Dermis blood vessel endothelial cell (primary cell): ENCODE measurements at regions not wholly inside any gene's neighbourhood (a gene's known extent, or its start where the extent isn't known, plus 50 kb on each side); places are given as distances from the start of the nearest gene placed in this dataset.
"Not testable (repeated sequence)": the region's sequence is repeated elsewhere in the genome, so short reads cannot be mapped to it uniquely, and the experiment has no call there.

Source experiments
- DNase-seq: peaks from one replicate; pipeline ENCODE4 v3.0.0; 2010

DNA sequence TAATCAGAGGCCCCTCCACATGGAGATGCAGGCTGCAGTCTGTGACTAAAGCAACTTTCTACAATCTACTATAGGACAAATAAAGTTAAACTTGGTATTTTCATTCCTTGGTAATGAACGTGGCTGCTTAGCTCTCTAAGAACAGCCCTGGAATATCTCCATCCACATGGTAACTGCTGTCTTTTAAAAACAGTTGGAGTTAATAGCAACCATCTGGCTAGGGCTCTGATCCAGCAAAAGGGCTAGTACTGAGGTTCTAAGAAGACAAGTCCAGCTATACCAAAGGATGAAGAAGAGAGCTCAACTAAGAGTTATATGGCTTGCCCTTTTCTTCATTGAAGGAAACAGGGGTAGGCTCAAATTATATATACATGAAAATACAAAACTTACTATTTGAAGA is 920.1 kb downstream of the FLRT2 start:
- DNase-seq: no peak

DNA sequence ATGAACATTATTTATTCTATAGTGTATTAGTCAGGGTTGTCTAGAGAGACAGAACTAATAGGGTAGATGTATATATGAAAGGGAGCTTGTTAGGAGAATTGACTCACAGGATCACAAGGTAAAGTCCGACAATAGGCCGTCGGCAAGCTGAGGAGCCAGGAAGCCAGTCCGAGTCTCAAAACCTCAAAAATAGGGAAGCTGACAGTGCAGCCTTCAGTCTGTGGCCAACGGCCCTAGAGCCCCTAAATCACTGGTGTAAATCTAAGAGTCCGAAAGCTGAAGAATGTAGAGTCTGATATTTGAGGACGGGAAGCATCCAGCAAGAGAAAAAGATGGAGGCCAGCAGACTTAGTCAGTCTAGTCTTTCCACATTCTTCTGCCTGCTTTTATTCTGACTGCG is 912.2 kb downstream of the FLRT2 start:
- no peak for DNase-seq

DNA sequence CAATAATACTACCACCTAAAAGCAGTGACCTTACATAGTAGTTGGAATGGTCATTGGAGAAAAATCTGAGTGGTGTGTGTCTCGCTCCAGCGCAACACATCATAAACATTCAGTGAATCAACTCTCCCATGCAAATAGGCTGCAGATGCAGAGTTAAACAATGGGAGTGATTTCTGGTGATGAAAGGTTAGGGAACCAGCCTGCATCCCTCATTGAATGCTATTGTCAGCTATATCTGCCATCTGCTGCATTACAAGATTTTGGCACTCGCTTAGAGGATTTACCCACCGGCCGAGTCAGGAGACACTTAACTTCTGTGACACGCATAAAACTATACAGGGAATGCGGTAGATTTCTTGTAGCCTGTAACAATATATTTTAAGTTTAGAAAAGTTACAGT is 900.9 kb downstream of the FLRT2 start:
- DNase-seq: no peak

DNA sequence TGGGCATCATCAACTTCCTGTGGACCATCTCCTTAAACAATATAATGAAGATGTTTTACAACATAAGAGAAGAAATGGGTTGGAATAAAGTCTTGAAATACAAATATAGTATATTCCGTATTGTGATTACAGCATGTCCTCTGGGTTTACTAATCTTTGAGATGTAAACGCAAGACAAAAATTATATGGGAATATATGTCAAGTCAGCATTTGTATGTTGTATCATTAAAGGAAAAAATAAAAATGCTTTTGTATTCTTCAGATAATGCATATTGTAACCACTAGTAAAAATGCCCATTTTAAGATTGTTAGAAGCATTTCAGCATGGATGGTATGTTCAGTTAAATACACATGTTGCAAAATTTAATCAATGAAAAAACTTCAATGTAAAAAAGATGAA is 893.3 kb downstream of the FLRT2 start:
- DNase-seq: no peak

GRCh38 chr14:86420131-86420530 is 890.2 kb downstream of the FLRT2 start:
- no peak for DNase-seq

- no peak for DNase-seq
Measured at GRCh38 chr14:86414146-86414545, 884.2 kb downstream of the FLRT2 start.

DNA sequence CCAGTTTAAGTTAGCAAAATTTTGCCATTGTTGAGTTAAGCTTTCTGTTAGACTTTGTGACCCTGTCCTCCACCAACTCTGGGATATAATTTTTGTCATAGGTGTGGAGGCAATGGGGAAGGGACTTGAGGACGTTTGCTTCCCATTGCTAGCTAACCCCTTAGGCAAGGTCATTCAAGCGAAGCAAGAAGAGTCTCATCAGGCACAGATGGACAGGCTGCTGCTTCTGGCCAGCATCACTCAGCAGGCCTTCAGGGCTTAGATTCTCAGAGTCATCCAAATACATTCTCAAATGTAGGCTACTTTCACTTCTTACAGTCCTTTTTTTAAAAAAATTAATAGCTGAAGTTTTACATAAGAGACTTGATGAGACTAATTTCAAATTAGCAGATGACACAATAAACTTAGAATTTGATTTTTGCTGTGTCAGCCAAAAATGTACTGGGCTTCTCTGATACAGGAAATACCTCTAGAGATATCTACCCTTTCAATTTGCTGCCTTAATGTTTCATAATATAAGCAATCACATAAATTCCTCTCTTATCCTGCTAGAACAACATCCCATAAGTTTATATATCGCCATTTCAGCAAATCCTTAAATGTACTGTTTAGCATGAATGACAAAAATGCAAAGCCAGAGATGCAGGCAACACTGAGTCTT is 875.2 kb downstream of the FLRT2 start:
- DNase-seq: no peak

GRCh38 chr14:86404425-86404824 is 874.5 kb downstream of the FLRT2 start:
- no peak for DNase-seq

GRCh38 chr14:86402545-86402944 is 872.6 kb downstream of the FLRT2 start:
- DNase-seq: no peak

DNA sequence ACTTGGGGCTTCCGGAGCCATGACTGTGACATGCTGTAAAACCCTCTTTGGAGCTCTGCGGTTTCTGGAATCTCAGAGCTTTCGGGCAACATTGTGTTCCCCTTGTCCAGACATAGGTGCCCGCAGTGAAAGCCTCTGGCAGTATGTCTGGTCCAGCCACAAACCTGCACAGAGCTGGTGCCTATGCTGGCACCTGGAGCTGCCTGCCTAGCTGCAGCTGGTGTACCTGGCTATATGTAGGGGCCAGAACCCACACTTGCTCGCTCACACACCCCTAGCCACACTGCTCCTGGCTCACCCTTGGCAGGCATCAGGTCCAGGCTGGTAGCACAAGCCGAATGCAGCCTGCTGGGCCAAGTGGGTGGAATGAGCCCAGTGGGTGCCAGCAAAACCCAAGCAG is 861.1 kb downstream of the FLRT2 start:
- DNase-seq: no peak

DNA sequence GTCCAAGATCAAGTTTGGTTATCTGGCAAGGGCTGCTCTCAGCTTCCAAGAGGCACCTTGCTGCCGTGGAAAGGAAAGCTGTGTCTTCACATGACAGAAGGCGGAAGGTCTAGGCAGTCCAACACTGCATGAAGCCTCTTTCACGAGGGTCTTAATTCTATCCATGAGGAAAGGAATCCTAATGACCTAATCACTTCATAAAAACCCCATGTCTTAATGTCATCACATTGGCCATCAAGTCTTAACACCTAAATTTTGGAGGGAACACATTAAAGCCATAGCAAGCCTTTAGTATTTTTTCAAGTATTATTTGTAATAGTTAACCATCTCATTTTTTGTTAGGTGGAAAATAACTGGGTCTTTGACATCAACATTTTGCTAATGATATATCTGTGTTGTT is 858.3 kb downstream of the FLRT2 start:
- DNase-seq: no peak

- DNase-seq: no peak
Measured at GRCh38 chr14:86373886-86374285, 843.9 kb downstream of the FLRT2 start.

DNA sequence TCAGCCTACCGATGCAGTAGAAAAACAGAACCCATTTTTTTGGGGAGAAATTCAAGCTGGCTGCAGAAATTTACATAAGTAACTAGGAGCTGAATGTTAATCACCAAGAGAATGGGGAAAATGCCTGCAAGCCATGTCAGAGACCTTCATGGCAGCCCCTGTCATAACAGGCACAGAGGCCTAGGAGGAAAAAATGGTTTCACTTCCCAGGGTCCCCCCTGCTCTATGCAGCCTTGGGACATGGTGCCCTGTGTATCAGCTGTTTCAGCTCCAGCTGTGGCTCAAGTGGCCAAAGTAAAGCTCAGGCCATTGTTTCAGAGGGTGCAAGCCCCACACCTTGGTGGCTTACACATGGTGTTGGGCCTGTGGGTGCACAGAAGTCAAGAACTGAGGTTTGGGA is 842.5 kb downstream of the FLRT2 start:
- DNase-seq: no peak

DNA sequence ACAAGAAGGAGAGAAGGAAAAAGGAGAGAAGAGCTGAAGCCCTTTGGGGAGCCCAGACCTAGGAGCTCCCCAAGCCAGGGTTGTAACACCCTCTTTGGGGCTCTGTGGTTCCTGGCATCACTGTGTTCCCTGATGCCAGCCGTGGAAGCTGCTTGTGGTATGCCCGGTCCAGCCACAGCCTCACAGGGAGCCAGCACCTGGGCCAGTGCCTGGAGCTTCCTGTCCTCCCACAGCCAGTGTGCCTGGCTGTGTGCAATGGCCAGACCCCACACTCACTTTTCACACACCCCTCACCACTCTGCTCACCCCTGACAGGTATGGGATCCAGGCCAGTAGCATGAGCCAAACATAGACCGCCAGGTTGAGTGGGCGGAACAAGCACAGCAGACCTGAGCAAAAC is 834.7 kb downstream of the FLRT2 start:
- DNase-seq: no peak

GRCh38 chr14:86363576-86363975 is 833.6 kb downstream of the FLRT2 start:
- no peak for DNase-seq

- DNase-seq: no peak
Measured at GRCh38 chr14:86363047-86363446, 833.1 kb downstream of the FLRT2 start.

DNA sequence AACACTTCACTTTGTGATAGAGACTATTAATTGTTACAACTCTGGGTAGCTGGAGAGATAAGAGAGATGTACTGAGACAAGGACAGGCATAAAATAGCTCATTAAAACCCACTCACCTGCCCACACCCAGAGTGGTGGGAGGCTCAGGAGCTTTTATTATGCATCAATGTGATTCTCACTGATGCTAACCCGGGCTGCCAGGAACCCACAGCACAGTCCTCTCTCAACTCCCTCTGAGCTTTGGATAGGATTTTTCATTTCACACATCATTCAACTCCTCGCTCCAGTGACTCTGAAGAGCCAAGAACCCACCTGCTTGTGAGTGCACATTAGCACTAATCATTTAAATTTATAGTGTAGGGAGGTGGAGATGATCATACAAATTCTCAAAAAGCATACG is 827.9 kb downstream of the FLRT2 start:
- DNase-seq: no peak

GRCh38 chr14:86357119-86357518 is 827.2 kb downstream of the FLRT2 start:
- DNase-seq: no peak

DNA sequence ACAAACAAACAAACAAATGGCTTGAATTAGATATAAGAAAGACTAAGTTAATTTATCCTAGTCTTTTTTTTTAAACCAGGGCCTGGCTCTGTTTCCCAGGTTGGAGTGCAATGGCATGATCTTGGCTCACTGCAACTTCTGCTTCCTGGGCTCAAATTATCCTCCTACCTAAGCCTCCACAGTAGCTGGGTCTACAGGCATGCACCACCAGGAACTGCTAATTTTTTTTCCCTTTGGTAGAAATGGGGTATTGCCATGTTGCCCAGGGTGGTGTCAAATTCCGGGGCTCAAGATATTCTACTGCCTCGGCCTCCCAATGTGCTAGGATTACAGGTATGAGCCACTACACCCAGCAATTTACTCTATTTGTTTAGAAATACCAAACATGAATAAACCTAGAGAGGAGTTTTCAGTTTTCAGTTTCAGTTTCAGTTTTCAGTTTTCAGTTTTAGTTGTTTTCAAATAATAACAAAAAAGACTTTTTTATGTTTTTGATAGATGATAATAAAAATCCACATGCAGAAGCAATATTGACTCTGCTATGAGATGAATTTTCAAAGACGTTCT is 817.0 kb downstream of the FLRT2 start:
- DNase-seq: no peak

- no peak for DNase-seq
Measured at GRCh38 chr14:86334355-86334754, 804.4 kb downstream of the FLRT2 start.

GRCh38 chr14:86333493-86333892 is 803.5 kb downstream of the FLRT2 start:
- no peak for DNase-seq

DNA sequence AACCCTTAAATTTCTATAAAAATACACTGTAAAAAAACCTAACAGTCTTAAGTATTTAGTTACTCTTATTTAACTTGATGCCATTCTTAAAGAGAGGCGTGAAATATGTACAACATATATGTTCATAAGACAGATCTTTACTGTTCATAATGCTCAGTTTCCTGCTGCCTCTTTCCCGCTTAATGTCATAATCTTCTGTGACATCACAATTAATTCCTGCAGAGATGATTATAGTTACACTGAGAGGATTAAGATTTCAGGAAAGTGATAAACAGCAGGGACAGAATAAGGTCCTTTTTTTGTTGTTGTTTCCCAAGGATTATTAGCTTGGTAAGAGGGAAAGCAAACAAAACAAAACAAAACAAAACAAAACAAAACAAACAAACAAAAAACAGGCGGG is 801.4 kb downstream of the FLRT2 start:
- DNase-seq: no peak

DNA sequence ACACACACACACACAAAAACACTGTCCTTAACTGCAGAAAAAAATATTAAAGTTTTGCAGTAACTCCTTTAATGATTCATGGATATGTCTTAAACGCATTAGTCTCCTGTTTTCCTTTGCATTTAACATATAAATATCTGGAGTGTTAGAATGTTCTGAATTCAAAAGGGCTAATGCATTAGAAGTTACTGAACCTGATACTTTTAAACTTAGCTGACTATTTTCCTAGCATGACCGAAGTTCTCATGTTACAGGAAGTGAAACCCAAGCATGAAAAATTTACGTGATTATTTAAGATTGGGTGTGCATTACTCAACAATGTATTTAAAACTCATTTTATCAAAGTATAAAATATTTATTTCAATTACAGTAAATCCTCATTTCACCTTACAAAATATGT is 791.2 kb downstream of the FLRT2 start:
- no peak for DNase-seq

GRCh38 chr14:86312154-86312665 is 782.3 kb downstream of the FLRT2 start:
- not testable (repeated sequence) for DNase-seq

DNA sequence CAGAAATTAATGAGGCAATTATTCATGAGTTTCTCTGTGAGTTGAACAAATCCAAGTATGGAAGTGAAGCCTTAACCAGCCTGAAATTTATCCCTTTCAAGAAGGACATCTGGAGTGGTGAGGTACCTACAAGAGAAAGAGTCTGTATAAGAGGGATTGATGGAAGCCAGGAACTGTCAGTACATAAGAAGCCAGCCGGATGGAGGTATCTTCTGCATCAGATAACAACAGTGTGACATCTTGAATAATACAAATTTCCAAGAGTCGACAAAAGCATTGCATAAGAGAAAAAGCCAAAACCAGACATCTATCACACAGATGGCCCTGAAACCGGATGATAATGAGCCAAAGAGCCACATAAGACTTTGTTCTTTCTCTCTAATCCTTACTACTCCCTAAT is 781.2 kb downstream of the FLRT2 start:
- no peak for DNase-seq
